ENCODE measurements at regions not wholly inside any gene's neighbourhood (a gene's known extent, or its start where the extent isn't known, plus 50 kb on each side); places are given as distances from the start of the nearest gene placed in this dataset.

- TF ChIP-seq CTCF (IDR thresholded peaks at IDR 0.05) (no peak), ZBTB33 (IDR thresholded peaks at IDR 0.05; ENCODE audit: borderline replicate concordance, low read depth) (no peak), POLR2AphosphoS5 (IDR thresholded peaks at IDR 0.05; ENCODE audit: low read depth, low read length) (no peak), NRF1 (IDR thresholded peaks at IDR 0.05; ENCODE audit: low read depth, low read length) (no peak), RCOR1 (IDR thresholded peaks at IDR 0.05; ENCODE audit: low read length) (no peak)
- TF ChIP-seq, protein P1, sequence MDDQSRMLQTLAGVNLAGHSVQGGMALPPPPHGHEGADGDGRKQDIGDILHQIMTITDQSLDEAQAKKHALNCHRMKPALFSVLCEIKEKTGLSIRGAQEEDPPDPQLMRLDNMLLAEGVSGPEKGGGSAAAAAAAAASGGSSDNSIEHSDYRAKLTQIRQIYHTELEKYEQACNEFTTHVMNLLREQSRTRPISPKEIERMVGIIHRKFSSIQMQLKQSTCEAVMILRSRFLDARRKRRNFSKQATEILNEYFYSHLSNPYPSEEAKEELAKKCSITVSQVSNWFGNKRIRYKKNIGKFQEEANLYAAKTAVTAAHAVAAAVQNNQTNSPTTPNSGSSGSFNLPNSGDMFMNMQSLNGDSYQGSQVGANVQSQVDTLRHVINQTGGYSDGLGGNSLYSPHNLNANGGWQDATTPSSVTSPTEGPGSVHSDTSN (IDR thresholded peaks at IDR 0.05): no peak
- TF ChIP-seq, protein P2, sequence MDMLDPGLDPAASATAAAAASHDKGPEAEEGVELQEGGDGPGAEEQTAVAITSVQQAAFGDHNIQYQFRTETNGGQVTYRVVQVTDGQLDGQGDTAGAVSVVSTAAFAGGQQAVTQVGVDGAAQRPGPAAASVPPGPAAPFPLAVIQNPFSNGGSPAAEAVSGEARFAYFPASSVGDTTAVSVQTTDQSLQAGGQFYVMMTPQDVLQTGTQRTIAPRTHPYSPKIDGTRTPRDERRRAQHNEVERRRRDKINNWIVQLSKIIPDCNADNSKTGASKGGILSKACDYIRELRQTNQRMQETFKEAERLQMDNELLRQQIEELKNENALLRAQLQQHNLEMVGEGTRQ (IDR thresholded peaks at IDR 0.05; ENCODE audit: borderline replicate concordance, low read depth, low read length): no peak
- TF ChIP-seq, protein P3, sequence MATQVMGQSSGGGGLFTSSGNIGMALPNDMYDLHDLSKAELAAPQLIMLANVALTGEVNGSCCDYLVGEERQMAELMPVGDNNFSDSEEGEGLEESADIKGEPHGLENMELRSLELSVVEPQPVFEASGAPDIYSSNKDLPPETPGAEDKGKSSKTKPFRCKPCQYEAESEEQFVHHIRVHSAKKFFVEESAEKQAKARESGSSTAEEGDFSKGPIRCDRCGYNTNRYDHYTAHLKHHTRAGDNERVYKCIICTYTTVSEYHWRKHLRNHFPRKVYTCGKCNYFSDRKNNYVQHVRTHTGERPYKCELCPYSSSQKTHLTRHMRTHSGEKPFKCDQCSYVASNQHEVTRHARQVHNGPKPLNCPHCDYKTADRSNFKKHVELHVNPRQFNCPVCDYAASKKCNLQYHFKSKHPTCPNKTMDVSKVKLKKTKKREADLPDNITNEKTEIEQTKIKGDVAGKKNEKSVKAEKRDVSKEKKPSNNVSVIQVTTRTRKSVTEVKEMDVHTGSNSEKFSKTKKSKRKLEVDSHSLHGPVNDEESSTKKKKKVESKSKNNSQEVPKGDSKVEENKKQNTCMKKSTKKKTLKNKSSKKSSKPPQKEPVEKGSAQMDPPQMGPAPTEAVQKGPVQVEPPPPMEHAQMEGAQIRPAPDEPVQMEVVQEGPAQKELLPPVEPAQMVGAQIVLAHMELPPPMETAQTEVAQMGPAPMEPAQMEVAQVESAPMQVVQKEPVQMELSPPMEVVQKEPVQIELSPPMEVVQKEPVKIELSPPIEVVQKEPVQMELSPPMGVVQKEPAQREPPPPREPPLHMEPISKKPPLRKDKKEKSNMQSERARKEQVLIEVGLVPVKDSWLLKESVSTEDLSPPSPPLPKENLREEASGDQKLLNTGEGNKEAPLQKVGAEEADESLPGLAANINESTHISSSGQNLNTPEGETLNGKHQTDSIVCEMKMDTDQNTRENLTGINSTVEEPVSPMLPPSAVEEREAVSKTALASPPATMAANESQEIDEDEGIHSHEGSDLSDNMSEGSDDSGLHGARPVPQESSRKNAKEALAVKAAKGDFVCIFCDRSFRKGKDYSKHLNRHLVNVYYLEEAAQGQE (IDR thresholded peaks at IDR 0.05; ENCODE audit: low read depth, low read length): no peak
These were observed 139.0 kb downstream of the CYLD start for GRCh38 chr16:50880926-50881325.

Data from SK-N-SH (cell line).